Left lung (tissue), 4 donors: ENCODE measurements at regions not wholly inside any gene's neighbourhood (a gene's known extent, or its start where the extent isn't known, plus 50 kb on each side); places are given as distances from the start of the nearest gene placed in this dataset.

Experiments
- ATAC-seq: fragments of 200-7000 bp; cut with Tn5 transposase; one replicate; pipeline ENCODE4 v1.9.1; 2020; ENCODE audit warnings: moderate library complexity
- DNase-seq, 4 donors: peaks; one replicate each; pipeline ENCODE4 v3.0.0-alpha.2; 2013 to 2020
- H3K27ac ChIP-seq, 2 donors: fragments of 200-600 bp; sonication (generic) in 1 of 2; one replicate each; pipeline versions ENCODE4 v1.5.0 to v1.8.0; 2020 to 2021
- H3K27me3 ChIP-seq, 2 donors: fragments of 200-600 bp; sonication (generic) in 1 of 2; one replicate each; pipeline versions ENCODE4 v1.5.0 to v1.8.0; 2020 to 2021
- H3K36me3 ChIP-seq, 2 donors: fragments of 200-600 bp; sonication (generic) in 1 of 2; one replicate each; pipeline versions ENCODE4 v1.5.0 to v1.8.0; 2020 to 2021
- H3K4me1 ChIP-seq, 2 donors: fragments of 200-600 bp; one replicate each; pipeline ENCODE4 v1.8.0; 2021
- H3K4me3 ChIP-seq, 2 donors: fragments of 200-600 bp; sonication (generic) in 1 of 2; one replicate each; pipeline versions ENCODE4 v1.5.0 to v1.8.0; 2020 to 2021; ENCODE audit warnings: mild to moderate bottlenecking in 1 of 2
- H3K9me3 ChIP-seq, 2 donors: fragments of 200-600 bp; sonication (generic) in 1 of 2; one replicate each; pipeline versions ENCODE4 v1.5.0 to v1.8.0; 2020 to 2021
- CTCF ChIP-seq, 2 donors: fragments of 200-600 bp; sonication (generic) in 1 of 2; IDR thresholded peaks; one replicate each; pipeline versions ENCODE4 v1.5.0 to v1.8.0; 2021; ENCODE audit warnings: antibody characterized with exemption in 2 of 2
- intact Hi-C, 2 donors: fragments of 100-400 bp; cut with DNase I; formaldehyde crosslinking; loops; one replicate each; pipeline versions ENCODE4 v1.11.2 to v1.14.2; 2022
- donor health status: DM: no; HTN: yes; CAD: no.
- donor health status: DM: no; HTN: no; CAD: no.

DNA sequence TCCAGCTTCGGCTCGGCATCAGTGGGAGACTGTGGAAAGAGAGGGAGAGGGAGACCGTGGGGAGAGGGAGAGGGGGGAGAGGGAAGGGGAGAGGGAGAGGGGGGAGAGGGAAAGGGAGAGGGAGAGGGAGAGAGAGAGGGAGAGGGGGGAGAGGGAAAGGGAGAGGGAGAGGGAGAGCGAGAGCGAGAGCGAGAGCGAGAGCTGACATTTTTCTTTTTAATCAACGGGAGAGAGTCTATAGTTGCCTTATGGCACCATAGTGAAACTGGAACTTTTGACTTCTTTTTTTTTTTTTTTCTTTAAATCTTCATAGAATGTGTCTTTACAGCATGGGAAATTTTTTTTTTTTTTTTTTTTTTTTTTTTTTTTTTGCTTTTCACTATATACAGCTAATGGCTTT is 94.7 kb upstream of the NUDT6 start:
- Histone ChIP-seq H3K36me3 (no peaks in the 10 kb centered on the region), H3K27me3 (no peaks in the 10 kb centered on the region), H3K27ac (no peak overlapping the region), H3K9me3 (no peaks in the 10 kb centered on the region), H3K4me3 (no peak overlapping the region), H3K4me1 (no peaks in the 10 kb centered on the region)
- intact Hi-C loops, result no loop called here
- ATAC-seq (no peak), DNase-seq (no peak)
- TF ChIP-seq CTCF (IDR thresholded peaks at IDR 0.05), result no peak

DNA sequence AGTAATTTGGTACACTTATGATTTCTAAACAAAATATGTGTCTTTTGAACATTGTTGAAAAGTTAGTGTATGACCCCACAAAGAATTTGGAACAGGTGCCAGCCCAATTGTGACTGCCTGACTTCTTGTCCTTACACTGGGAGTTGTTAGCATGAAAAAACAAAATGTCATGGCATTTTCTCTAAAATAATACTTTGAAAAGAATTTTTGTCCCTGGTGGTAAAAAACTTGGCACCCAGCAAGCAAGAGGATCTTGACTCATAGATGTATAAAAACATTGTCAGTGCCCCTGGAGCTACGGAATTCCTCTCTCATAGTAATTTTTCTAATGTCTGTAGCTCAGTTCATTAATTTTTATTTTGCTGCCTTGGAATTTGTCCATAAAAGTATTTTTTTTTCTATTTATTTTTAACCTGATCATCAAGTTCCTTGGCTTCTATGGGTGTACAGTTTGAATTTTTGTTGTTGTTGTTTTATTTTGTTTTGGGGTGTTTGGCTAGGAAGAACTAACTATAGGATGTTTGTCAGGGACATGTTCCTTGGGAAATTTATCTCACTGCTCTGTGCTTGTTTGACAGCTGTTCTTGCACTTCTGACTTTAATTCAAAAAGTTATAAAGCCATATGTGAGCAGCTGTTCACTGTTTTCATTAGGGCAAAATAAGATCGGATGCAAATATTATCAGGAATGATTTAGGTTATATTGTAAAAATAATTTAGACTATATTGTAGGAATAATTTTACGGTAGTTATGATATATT is 95.4 kb upstream of the NUDT6 start:
- no peaks in the 10 kb centered on the region for H3K36me3 ChIP-seq
- no peaks in the 10 kb centered on the region for H3K27me3 ChIP-seq
- no peak for TF ChIP-seq CTCF (IDR thresholded peaks at IDR 0.05)
- no peaks in the 10 kb centered on the region for H3K9me3 ChIP-seq
- H3K27ac ChIP-seq, result no peak overlapping the region
- DNase-seq, result peak in 1 of 4 donors; percentile 16
- no peak for ATAC-seq
- intact Hi-C loops, result no loop called here
- H3K4me1 ChIP-seq, result no peaks in the 10 kb centered on the region
- no peak overlapping the region for H3K4me3 ChIP-seq

DNA sequence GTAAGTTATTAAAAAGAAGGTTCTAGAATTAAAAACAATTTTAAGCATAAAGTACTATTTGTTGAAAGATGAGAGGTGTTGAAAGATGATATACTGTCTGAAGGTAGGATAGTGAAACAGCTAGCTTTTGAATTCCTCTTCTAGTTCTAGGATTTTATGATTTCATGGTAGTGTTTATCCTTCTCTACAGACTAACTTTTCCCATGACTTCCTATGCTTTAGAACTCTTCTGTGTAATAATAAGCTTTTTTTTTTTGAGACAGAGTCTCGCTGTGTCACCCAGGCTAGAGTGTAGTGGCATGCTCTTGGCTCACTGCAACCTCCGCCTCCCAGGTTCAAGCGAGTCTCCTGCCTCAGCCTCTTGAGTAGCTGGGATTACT is 96.0 kb upstream of the NUDT6 start:
- Histone ChIP-seq H3K27me3 (no peaks in the 10 kb centered on the region), H3K27ac (no peak overlapping the region), H3K4me1 (no peaks in the 10 kb centered on the region), H3K36me3 (no peaks in the 10 kb centered on the region), H3K4me3 (no peak overlapping the region), H3K9me3 (no peaks in the 10 kb centered on the region)
- ATAC-seq (no peak), DNase-seq (no peak)
- intact Hi-C loops, result no loop called here
- TF ChIP-seq CTCF (IDR thresholded peaks at IDR 0.05), result no peak

- no peak for ATAC-seq
- DNase-seq, result no peak
- Histone ChIP-seq H3K4me1 (no peaks in the 10 kb centered on the region), H3K9me3 (no peaks in the 10 kb centered on the region), H3K27me3 (no peaks in the 10 kb centered on the region), H3K4me3 (no peak overlapping the region), H3K27ac (no peak overlapping the region), H3K36me3 (no peaks in the 10 kb centered on the region)
- no peak for TF ChIP-seq CTCF (IDR thresholded peaks at IDR 0.05)
- intact Hi-C loops, result no loop called here
Observed at GRCh38 chr4:123020285-123020684, 97.9 kb upstream of the NUDT6 start.

DNA sequence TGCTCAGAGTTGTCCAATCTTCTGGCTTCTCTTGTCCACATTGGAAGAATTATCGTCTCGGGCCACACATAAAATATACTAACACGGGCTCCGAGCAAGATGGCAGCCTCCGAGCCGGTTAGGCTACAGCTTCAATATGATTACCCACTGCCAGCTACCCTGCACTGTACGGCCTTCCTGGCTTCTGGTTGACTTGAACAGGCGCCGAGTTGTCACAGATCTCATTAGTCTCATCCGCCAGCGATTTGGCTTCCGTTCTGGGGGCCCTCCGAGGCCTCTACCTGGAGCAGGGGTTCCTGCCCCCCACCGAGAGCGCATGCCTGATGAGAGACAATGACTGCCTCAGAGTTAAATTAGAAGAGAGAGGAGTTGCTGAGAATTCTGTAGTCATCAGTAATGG is 101.2 kb upstream of the NUDT6 start:
- no peak overlapping the region for H3K4me3 ChIP-seq
- DNase-seq (peak in 1 of 4 donors; percentile 47), ATAC-seq (no peak)
- no peak overlapping the region for H3K27ac ChIP-seq
- H3K36me3 ChIP-seq, result no peaks in the 10 kb centered on the region
- intact Hi-C loops, result no loop called here
- no peaks in the 10 kb centered on the region for H3K4me1 ChIP-seq
- H3K9me3 ChIP-seq, result no peaks in the 10 kb centered on the region
- H3K27me3 ChIP-seq, result no peaks in the 10 kb centered on the region
- no peak for TF ChIP-seq CTCF (IDR thresholded peaks at IDR 0.05)
